Uterus (tissue), 2 donors: ENCODE measurements at regions not wholly inside any gene's neighbourhood (a gene's known extent, or its start where the extent isn't known, plus 50 kb on each side); places are given as distances from the start of the nearest gene placed in this dataset.

ENCODE experiments used
- POLR2A ChIP-seq, 2 donors: fragments of 450-650 bp; IDR thresholded peaks; one replicate each; pipeline ENCODE4 v1.6.1; 2016; ENCODE audit warnings: antibody characterized with exemption in 2 of 2, mild to moderate bottlenecking in 1 of 2, moderate library complexity in 1 of 2
- TF ChIP-seq, protein P1 (sequence below), 4 experiments: fragments of 200-600 bp in 2 of 4; fragments of 450-650 bp in 2 of 4; sonication (generic) in 2 of 4; IDR thresholded peaks; one replicate each; pipeline ENCODE4 v1.5.1; 2016 to 2019; ENCODE audit warnings: antibody characterized with exemption in 4 of 4, mild to moderate bottlenecking in 2 of 4, moderate library complexity in 1 of 4

DNA sequence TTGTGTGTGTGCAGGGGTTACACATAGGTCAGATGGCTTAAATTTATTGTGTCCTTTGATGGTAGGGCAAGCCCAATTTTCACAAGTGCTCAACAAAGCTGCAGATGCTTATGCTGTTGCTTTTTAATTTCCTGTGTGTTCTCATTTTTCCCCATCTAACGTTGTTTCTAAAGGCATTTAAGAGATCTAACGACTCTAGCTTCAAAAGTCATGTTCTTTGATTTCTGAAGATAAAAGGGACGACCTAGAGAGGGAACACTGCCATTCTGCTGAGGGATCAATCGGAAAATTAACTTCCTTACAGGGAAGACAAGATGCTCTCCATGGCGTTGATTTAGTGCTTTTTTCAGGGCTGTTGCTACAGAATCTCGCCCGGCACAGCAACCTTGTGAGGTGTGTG is 79.0 kb upstream of the GNG2 start:
- TF ChIP-seq, protein P1, sequence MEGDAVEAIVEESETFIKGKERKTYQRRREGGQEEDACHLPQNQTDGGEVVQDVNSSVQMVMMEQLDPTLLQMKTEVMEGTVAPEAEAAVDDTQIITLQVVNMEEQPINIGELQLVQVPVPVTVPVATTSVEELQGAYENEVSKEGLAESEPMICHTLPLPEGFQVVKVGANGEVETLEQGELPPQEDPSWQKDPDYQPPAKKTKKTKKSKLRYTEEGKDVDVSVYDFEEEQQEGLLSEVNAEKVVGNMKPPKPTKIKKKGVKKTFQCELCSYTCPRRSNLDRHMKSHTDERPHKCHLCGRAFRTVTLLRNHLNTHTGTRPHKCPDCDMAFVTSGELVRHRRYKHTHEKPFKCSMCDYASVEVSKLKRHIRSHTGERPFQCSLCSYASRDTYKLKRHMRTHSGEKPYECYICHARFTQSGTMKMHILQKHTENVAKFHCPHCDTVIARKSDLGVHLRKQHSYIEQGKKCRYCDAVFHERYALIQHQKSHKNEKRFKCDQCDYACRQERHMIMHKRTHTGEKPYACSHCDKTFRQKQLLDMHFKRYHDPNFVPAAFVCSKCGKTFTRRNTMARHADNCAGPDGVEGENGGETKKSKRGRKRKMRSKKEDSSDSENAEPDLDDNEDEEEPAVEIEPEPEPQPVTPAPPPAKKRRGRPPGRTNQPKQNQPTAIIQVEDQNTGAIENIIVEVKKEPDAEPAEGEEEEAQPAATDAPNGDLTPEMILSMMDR (IDR thresholded peaks at IDR 0.05): no peak
- no peak for TF ChIP-seq POLR2A (IDR thresholded peaks at IDR 0.05)
